GM12878 (cell line): ENCODE measurements at regions not wholly inside any gene's neighbourhood (a gene's known extent, or its start where the extent isn't known, plus 50 kb on each side); places are given as distances from the start of the nearest gene placed in this dataset.
A peak's percentile ranks its signal among the peaks of the same experiment; 100 is the strongest.

Experiments
- ATF2 ChIP-seq: IDR thresholded peaks from 2 replicates; pipeline ENCODE4 v1.6.1; 2012; ENCODE audit warnings: low read length, inconsistent platforms
- BACH1 ChIP-seq: fragments of 450-650 bp; IDR thresholded peaks from 2 replicates; pipeline ENCODE4 v1.6.1; 2017; ENCODE audit warnings: mild to moderate bottlenecking, borderline replicate concordance
- CBFB ChIP-seq: IDR thresholded peaks from 2 replicates; pipeline ENCODE4 v1.6.1; 2016; ENCODE audit warnings: antibody characterized with exemption, low read depth
- IRF4 ChIP-seq: IDR thresholded peaks from 2 replicates; pipeline ENCODE4 v1.6.1; 2011; ENCODE audit warnings: low read depth, low read length
- MEF2A ChIP-seq: IDR thresholded peaks from 2 replicates; pipeline ENCODE4 v1.6.1; 2011; ENCODE audit warnings: low read depth, mild to moderate bottlenecking, low read length, moderate library complexity; ENCODE audit not compliant: insufficient read depth
- MEF2B ChIP-seq: fragments of 450-650 bp; IDR thresholded peaks from 2 replicates; pipeline ENCODE4 v1.6.1; 2018; ENCODE audit warnings: mild to moderate bottlenecking, moderate library complexity; ENCODE audit not compliant: partially characterized antibody, poor library complexity, severe bottlenecking
- NFIC ChIP-seq: IDR thresholded peaks from 2 replicates; pipeline ENCODE4 v1.6.1; 2012; ENCODE audit warnings: low read depth, mild to moderate bottlenecking, inconsistent platforms, low read length, moderate library complexity
- NR2F1 ChIP-seq: fragments of 450-650 bp; conservative IDR thresholded peaks from 2 replicates; pipeline ENCODE4 v1.6.1; 2017; ENCODE audit warnings: mild to moderate bottlenecking
- RELA ChIP-seq: fragments of 450-650 bp; IDR thresholded peaks from 2 replicates; pipeline ENCODE4 v1.8.0; 2014; ENCODE audit warnings: borderline replicate concordance; ENCODE audit not compliant: partially characterized antibody
- SPI1 ChIP-seq: IDR thresholded peaks from 2 replicates; pipeline ENCODE4 v1.6.1; 2011; ENCODE audit warnings: low read depth, mild to moderate bottlenecking, low read length, moderate library complexity, borderline replicate concordance; ENCODE audit not compliant: insufficient read depth
- STAT1 ChIP-seq: fragments of 450-650 bp; conservative IDR thresholded peaks from 2 replicates; pipeline ENCODE4 v1.6.1; 2014; ENCODE audit warnings: antibody characterized with exemption, mild to moderate bottlenecking
- STAT3 ChIP-seq: IDR thresholded peaks from 2 replicates; pipeline ENCODE4 v1.6.1; 2011; ENCODE audit warnings: low read depth, low read length, improper control_type of control experiment
- TCF7 ChIP-seq: IDR thresholded peaks from 2 replicates; pipeline ENCODE4 v1.6.1; 2014; ENCODE audit warnings: antibody characterized with exemption, borderline replicate concordance
- YBX1 ChIP-seq: fragments of 450-650 bp; IDR thresholded peaks from 2 replicates; pipeline ENCODE4 v1.6.1; 2016; ENCODE audit warnings: antibody characterized with exemption
- TF ChIP-seq, protein P1 (sequence below): IDR thresholded peaks from 2 replicates; pipeline ENCODE4 v1.6.1; 2011; ENCODE audit warnings: borderline replicate concordance, low read depth, mild to moderate bottlenecking, moderate library complexity, low read length; ENCODE audit not compliant: insufficient read depth, poor library complexity, severe bottlenecking
- TF ChIP-seq, protein P2 (sequence below): IDR thresholded peaks from 2 replicates; pipeline ENCODE4 v1.6.1; 2012; ENCODE audit warnings: improper control_type of control experiment, low read depth, low read length; ENCODE audit not compliant: insufficient replicate concordance
- TF ChIP-seq, protein P3 (sequence below): fragments of 450-650 bp; IDR thresholded peaks from 2 replicates; pipeline ENCODE4 v1.6.1; 2018; ENCODE audit warnings: borderline replicate concordance, mild to moderate bottlenecking; ENCODE audit not compliant: partially characterized antibody

GRCh38 chr5:100043475-100043874 lies 491.7 kb upstream of the FAM174A start (continued):
- TF ChIP-seq ATF2 (peak; percentile 41; the same call in 1 of the 2 replicates), SPI1 (no peak), STAT1 (no peak), NFIC (peak; percentile 73), BACH1 (no peak), STAT3 (no peak), CBFB (no peak), YBX1 (no peak), RELA (no peak), NR2F1 (no peak), MEF2B (peak; percentile 15), IRF4 (0 out of 2 replicates have a peak, but pooled peaks have one; percentile 18), TCF7 (no peak), MEF2A (peak; percentile 84)
- TF ChIP-seq, protein P1, sequence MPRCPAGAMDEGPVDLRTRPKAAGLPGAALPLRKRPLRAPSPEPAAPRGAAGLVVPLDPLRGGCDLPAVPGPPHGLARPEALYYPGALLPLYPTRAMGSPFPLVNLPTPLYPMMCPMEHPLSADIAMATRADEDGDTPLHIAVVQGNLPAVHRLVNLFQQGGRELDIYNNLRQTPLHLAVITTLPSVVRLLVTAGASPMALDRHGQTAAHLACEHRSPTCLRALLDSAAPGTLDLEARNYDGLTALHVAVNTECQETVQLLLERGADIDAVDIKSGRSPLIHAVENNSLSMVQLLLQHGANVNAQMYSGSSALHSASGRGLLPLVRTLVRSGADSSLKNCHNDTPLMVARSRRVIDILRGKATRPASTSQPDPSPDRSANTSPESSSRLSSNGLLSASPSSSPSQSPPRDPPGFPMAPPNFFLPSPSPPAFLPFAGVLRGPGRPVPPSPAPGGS: no peak
- TF ChIP-seq, protein P2, sequence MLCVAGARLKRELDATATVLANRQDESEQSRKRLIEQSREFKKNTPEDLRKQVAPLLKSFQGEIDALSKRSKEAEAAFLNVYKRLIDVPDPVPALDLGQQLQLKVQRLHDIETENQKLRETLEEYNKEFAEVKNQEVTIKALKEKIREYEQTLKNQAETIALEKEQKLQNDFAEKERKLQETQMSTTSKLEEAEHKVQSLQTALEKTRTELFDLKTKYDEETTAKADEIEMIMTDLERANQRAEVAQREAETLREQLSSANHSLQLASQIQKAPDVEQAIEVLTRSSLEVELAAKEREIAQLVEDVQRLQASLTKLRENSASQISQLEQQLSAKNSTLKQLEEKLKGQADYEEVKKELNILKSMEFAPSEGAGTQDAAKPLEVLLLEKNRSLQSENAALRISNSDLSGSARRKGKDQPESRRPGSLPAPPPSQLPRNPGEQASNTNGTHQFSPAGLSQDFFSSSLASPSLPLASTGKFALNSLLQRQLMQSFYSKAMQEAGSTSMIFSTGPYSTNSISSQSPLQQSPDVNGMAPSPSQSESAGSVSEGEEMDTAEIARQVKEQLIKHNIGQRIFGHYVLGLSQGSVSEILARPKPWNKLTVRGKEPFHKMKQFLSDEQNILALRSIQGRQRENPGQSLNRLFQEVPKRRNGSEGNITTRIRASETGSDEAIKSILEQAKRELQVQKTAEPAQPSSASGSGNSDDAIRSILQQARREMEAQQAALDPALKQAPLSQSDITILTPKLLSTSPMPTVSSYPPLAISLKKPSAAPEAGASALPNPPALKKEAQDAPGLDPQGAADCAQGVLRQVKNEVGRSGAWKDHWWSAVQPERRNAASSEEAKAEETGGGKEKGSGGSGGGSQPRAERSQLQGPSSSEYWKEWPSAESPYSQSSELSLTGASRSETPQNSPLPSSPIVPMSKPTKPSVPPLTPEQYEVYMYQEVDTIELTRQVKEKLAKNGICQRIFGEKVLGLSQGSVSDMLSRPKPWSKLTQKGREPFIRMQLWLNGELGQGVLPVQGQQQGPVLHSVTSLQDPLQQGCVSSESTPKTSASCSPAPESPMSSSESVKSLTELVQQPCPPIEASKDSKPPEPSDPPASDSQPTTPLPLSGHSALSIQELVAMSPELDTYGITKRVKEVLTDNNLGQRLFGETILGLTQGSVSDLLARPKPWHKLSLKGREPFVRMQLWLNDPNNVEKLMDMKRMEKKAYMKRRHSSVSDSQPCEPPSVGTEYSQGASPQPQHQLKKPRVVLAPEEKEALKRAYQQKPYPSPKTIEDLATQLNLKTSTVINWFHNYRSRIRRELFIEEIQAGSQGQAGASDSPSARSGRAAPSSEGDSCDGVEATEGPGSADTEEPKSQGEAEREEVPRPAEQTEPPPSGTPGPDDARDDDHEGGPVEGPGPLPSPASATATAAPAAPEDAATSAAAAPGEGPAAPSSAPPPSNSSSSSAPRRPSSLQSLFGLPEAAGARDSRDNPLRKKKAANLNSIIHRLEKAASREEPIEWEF: no peak
- TF ChIP-seq, protein P3, sequence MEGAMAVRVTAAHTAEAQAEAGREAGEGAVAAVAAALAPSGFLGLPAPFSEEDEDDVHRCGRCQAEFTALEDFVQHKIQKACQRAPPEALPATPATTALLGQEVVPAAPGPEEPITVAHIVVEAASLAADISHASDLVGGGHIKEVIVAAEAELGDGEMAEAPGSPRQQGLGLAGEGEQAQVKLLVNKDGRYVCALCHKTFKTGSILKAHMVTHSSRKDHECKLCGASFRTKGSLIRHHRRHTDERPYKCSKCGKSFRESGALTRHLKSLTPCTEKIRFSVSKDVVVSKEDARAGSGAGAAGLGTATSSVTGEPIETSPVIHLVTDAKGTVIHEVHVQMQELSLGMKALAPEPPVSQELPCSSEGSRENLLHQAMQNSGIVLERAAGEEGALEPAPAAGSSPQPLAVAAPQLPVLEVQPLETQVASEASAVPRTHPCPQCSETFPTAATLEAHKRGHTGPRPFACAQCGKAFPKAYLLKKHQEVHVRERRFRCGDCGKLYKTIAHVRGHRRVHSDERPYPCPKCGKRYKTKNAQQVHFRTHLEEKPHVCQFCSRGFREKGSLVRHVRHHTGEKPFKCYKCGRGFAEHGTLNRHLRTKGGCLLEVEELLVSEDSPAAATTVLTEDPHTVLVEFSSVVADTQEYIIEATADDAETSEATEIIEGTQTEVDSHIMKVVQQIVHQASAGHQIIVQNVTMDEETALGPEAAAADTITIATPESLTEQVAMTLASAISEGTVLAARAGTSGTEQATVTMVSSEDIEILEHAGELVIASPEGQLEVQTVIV: no peak
